GM12878 (cell line): ENCODE measurements at regions not wholly inside any gene's neighbourhood (a gene's known extent, or its start where the extent isn't known, plus 50 kb on each side); places are given as distances from the start of the nearest gene placed in this dataset.

Experiments
- ATAC-seq: fragments of 200-7000 bp; cut with Tn5 transposase; 3 replicates; pipeline ENCODE4 v1.9.1; 2020; ENCODE audit warnings: mild to moderate bottlenecking, moderate library complexity
- BruUV-seq: library from RNA; stranded (reverse); fragments of 400-500 nt; replicated peaks from 2 replicates; lab custom pipeline; 2021; lab: Mats Ljungman, UMichigan
- CTCF ChIA-PET: fragments of 300-600 bp; sonication (Branson Sonifier 250); formaldehyde crosslinking; extraction: SDS; loops from one replicate; lab custom pipeline; 2021; ENCODE audit warnings: inconsistent platforms; lab: Yijun Ruan, JAX
- POLR2A ChIA-PET: fragments of 350-600 bp; formaldehyde crosslinking; extraction: SDS; loops from one replicate; lab custom pipeline; 2021; ENCODE audit warnings: inconsistent platforms; lab: Charles Lee
- RAD21 ChIA-PET: fragments of 300-600 bp; sonication (Branson Sonifier 250); formaldehyde crosslinking; loops from one replicate; lab custom pipeline; 2023; ENCODE audit warnings: antibody characterized with exemption; ENCODE audit not compliant: unreplicated experiment; lab: Charles Lee
- SMC1A ChIA-PET: fragments of 300-600 bp; sonication (Branson Sonifier 250); formaldehyde crosslinking; loops from one replicate; lab custom pipeline; 2023; ENCODE audit not compliant: unreplicated experiment, uncharacterized antibody; lab: Charles Lee
- DNase-seq: peaks from one replicate; pipeline ENCODE4 v3.0.0-alpha.2; 2011; ENCODE audit warnings: low read depth, low spot score
- FAIRE-seq: peaks from 3 replicates; lab custom pipeline; 2011; peaks lifted over from hg19 to GRCh38; lab: Jason Lieb, UNC
- H2AFZ ChIP-seq: 2 replicates; pipeline ENCODE4 v1.6.0; 2011; ENCODE audit warnings: low read depth, low read length, control low read depth; ENCODE audit not compliant: control insufficient read depth
- H3K27ac ChIP-seq: 2 replicates; pipeline ENCODE4 v1.5.1; 2011; ENCODE audit warnings: control low read depth; ENCODE audit not compliant: control insufficient read depth, insufficient read depth
- H3K27me3 ChIP-seq, 2 experiments: replicated peaks in 1 of 2; 2 replicates each; pipeline versions ENCODE4 v1.6.0 to v1.6.1; 2011; ENCODE audit warnings: low read length in 1 of 2; ENCODE audit not compliant: control insufficient read depth in 2 of 2, insufficient read depth in 2 of 2
- H3K36me3 ChIP-seq, 2 experiments: 2 replicates each; pipeline ENCODE4 v1.5.1; 2011; ENCODE audit warnings: low read length in 1 of 2; ENCODE audit not compliant: control insufficient read depth in 2 of 2, insufficient read depth in 2 of 2
- H3K4me1 ChIP-seq: 2 replicates; pipeline ENCODE4 v1.6.1; 2011; ENCODE audit warnings: mild to moderate bottlenecking, low read length, moderate library complexity, mixed read lengths; ENCODE audit not compliant: control insufficient read depth, insufficient read depth
- H3K4me2 ChIP-seq: 2 replicates; pipeline ENCODE4 v1.6.0; 2011; ENCODE audit warnings: control low read depth; ENCODE audit not compliant: control insufficient read depth, insufficient read depth
- H3K4me3 ChIP-seq: fragments of 200-600 bp; sonication (generic); 2 replicates; pipeline ENCODE4 v1.5.1; 2016
- H3K79me2 ChIP-seq: 2 replicates; pipeline ENCODE4 v1.6.0; 2011; ENCODE audit warnings: low read length; ENCODE audit not compliant: control insufficient read depth, insufficient read depth
- H3K9ac ChIP-seq: 2 replicates; pipeline ENCODE4 v1.8.0; 2011; ENCODE audit warnings: low read length, control low read depth, mixed read lengths; ENCODE audit not compliant: control insufficient read depth, insufficient read depth
- H3K9me3 ChIP-seq: replicated peaks from 3 replicates; pipeline ENCODE4 v1.5.1; 2011; ENCODE audit warnings: mild to moderate bottlenecking, low read length; ENCODE audit not compliant: control insufficient read depth, insufficient read depth
- H4K20me1 ChIP-seq: 2 replicates; pipeline ENCODE4 v1.6.0; 2011; ENCODE audit not compliant: control insufficient read depth, insufficient read depth
- BCLAF1 ChIP-seq: fragments of 450-650 bp; IDR thresholded peaks from 2 replicates; pipeline ENCODE4 v1.6.1; 2017; ENCODE audit warnings: antibody characterized with exemption, mild to moderate bottlenecking, moderate library complexity
- FOXM1 ChIP-seq: IDR thresholded peaks from 2 replicates; pipeline ENCODE4 v1.6.1; 2012; ENCODE audit warnings: low read depth, mild to moderate bottlenecking, inconsistent platforms, low read length, moderate library complexity
- HSF1 ChIP-seq: fragments of 150-350 bp; IDR thresholded peaks from 2 replicates; pipeline ENCODE4 v1.6.1; 2014; ENCODE audit warnings: mild to moderate bottlenecking, low read depth, low read length
- NKRF ChIP-seq: fragments of 450-650 bp; conservative IDR thresholded peaks from 2 replicates; pipeline ENCODE4 v1.6.1; 2017; ENCODE audit warnings: mild to moderate bottlenecking, moderate library complexity
- SIN3A ChIP-seq: IDR thresholded peaks from 2 replicates; pipeline ENCODE4 v1.6.1; 2012; ENCODE audit warnings: low read depth, low read length, improper control_type of control experiment
- WRNIP1 ChIP-seq: IDR thresholded peaks from 2 replicates; pipeline ENCODE4 v1.6.1; 2011; ENCODE audit warnings: low read depth, low read length, improper control_type of control experiment, borderline replicate concordance
- YBX1 ChIP-seq: fragments of 450-650 bp; IDR thresholded peaks from 2 replicates; pipeline ENCODE4 v1.6.1; 2016; ENCODE audit warnings: antibody characterized with exemption
- WGBS: methylation state at CpG from one replicate; pipeline ENCODE4 v1.1.6; 2016; ENCODE audit warnings: low lambda C conversion rate; ENCODE audit not compliant: insufficient replicate concordance, insufficient coverage; ENCODE audit errors: missing lambda C conversion rate; 5-methylcytosine and 5-hydroxymethylcytosine counted together
- in situ Hi-C: fragments of 300-500 bp; cut with MboI; formaldehyde crosslinking; loops from 9 replicates; pipeline ENCODE4 v1.14.3; 2018; ENCODE audit warnings: mixed read lengths
- intact Hi-C: fragments of 100-400 bp; cut with micrococcal nuclease; formaldehyde crosslinking; loops from one replicate; pipeline ENCODE4 v1.14.2; 2022; ENCODE audit not compliant: unreplicated experiment

GRCh38 chr2:235283246-235283645 is 210.6 kb upstream of the AGAP1 start:
- CTCF ChIA-PET = no interaction called here
- FAIRE-seq (no peak), ATAC-seq (no peak), DNase-seq (no peak)
- no peak overlapping the region for H3K9ac ChIP-seq
- H3K36me3 ChIP-seq = no peaks in the 10 kb centered on the region
- H4K20me1 ChIP-seq = no peaks in the 10 kb centered on the region
- no peaks in the 10 kb centered on the region for H3K9me3 ChIP-seq
- H3K4me3 ChIP-seq = no peak overlapping the region
- POLR2A ChIA-PET = no interaction called here
- H2AFZ ChIP-seq = no peak overlapping the region
- no peak overlapping the region for H3K4me2 ChIP-seq
- H3K27ac ChIP-seq = no peak overlapping the region
- no TSS peak for BruUV-seq
- in situ Hi-C loops (no loop called here), intact Hi-C loops (no loop called here)
- no peaks in the 10 kb centered on the region for H3K79me2 ChIP-seq
- 67% methylated on average over 2 of the region's 2 CpGs for WGBS
- no peaks in the 10 kb centered on the region for H3K4me1 ChIP-seq
- SMC1A ChIA-PET = no interaction called here
- no peaks in the 10 kb centered on the region for H3K27me3 ChIP-seq
- RAD21 ChIA-PET = no interaction called here
- TF ChIP-seq YBX1 (no peak), WRNIP1 (no peak), HSF1 (no peak), SIN3A (no peak), NKRF (no peak), BCLAF1 (no peak), FOXM1 (no peak)
